Smooth muscle cell (in vitro differentiated cells): ENCODE measurements at regions not wholly inside any gene's neighbourhood (a gene's known extent, or its start where the extent isn't known, plus 50 kb on each side); places are given as distances from the start of the nearest gene placed in this dataset.

ENCODE experiments used
- DNase-seq: peaks from one replicate; lab custom pipeline; 2025; ENCODE audit not compliant: unreplicated experiment; lab: John Stamatoyannopoulos, UW
- H2AFZ ChIP-seq: fragments of 200-600 bp; sonication (generic); 2 replicates; pipeline ENCODE4 v1.6.0; 2016; ENCODE audit warnings: antibody characterized with exemption, low read depth, mild to moderate bottlenecking
- H3F3A ChIP-seq: fragments of 200-600 bp; sonication (generic); 2 replicates; pipeline ENCODE4 v1.6.0; 2017; ENCODE audit warnings: antibody characterized with exemption, low read depth
- H3K27ac ChIP-seq: fragments of 200-600 bp; sonication (generic); 2 replicates; pipeline ENCODE4 v1.5.1; 2016; ENCODE audit warnings: low read depth, mild to moderate bottlenecking
- H3K27me3 ChIP-seq: fragments of 200-600 bp; sonication (generic); 2 replicates; pipeline ENCODE4 v1.6.1; 2016; ENCODE audit warnings: low read depth, mild to moderate bottlenecking
- H3K36me3 ChIP-seq: fragments of 200-600 bp; sonication (generic); 2 replicates; pipeline ENCODE4 v1.5.1; 2016; ENCODE audit warnings: low read depth
- H3K4me1 ChIP-seq: fragments of 200-600 bp; sonication (generic); 2 replicates; pipeline ENCODE4 v1.5.1; 2016; ENCODE audit warnings: low read depth
- H3K4me2 ChIP-seq: fragments of 200-600 bp; sonication (generic); 2 replicates; pipeline ENCODE4 v1.6.0; 2016; ENCODE audit warnings: mild to moderate bottlenecking
- H3K4me3 ChIP-seq: fragments of 200-600 bp; sonication (generic); 2 replicates; pipeline ENCODE4 v1.5.1; 2016; ENCODE audit warnings: mild to moderate bottlenecking
- H3K79me2 ChIP-seq: fragments of 200-600 bp; sonication (generic); 2 replicates; pipeline ENCODE4 v1.6.0; 2016; ENCODE audit warnings: low read depth, mild to moderate bottlenecking
- H3K9ac ChIP-seq: fragments of 200-600 bp; sonication (generic); 2 replicates; pipeline ENCODE4 v1.6.0; 2016; ENCODE audit warnings: low read depth
- H3K9me3 ChIP-seq: fragments of 200-600 bp; sonication (generic); replicated peaks from 2 replicates; pipeline ENCODE4 v1.5.1; 2016; ENCODE audit warnings: low read depth
- H4K20me1 ChIP-seq: fragments of 200-600 bp; sonication (generic); 2 replicates; pipeline ENCODE4 v1.6.0; 2016; ENCODE audit warnings: low read depth
- CTCF ChIP-seq: fragments of 200-600 bp; sonication (generic); IDR thresholded peaks from 2 replicates; pipeline ENCODE4 v1.5.1; 2017; ENCODE audit warnings: borderline replicate concordance, mild to moderate bottlenecking, antibody characterized with exemption; ENCODE audit not compliant: insufficient read depth, poor library complexity, severe bottlenecking
- WGBS: methylation state at CpG from one replicate; pipeline ENCODE4 v1.1.7; 2016; ENCODE audit warnings: low lambda C conversion rate; 5-methylcytosine and 5-hydroxymethylcytosine counted together

DNA sequence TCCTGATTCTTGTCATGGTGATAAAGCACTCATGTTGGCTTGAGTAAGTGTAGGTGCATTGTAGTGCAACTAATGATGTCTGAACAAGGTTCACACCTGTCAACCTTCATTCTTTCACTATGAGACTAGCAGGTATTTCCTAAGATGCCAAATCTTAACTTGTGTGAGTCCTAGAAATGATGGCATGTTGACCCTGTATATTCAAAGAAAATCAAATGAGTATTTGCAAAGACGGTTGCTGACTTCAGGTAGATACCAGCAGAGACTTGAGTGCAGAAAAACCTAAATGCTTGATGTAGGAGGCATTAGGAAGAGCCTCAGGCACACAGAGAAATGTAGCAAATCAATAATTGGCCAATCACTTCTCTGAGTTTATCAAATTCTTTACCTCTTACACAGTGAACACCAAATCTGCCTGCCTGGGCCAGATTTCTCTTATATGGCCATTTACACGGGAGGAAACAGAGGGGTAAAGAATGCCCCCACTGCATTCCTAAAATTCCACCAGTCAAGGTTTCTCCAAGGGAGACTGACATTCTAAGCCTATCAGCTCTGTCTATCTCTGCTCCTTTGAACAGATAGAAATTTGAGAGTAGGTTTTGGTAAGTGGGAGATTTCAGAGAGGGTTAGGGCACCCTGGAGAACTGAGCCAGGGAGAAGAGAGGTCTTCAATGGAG lies 488.6 kb upstream of the WWC1 start:
- WGBS: 34% methylated on average over 2 of the region's 2 CpGs
- Histone ChIP-seq H3K9ac (no peak overlapping the region), H3K4me3 (no peak overlapping the region), H3K9me3 (no peaks in the 10 kb centered on the region), H3K4me2 (peak overlapping the region; percentile 56), H4K20me1 (no peaks in the 10 kb centered on the region), H2AFZ (no peak overlapping the region), H3K36me3 (no peaks in the 10 kb centered on the region), H3F3A (peaks cover 6% of the 10 kb centered on the region), H3K27ac (peak overlapping the region; percentile 42), H3K79me2 (no peaks in the 10 kb centered on the region), H3K4me1 (peaks cover 11% of the 10 kb centered on the region), H3K27me3 (no peaks in the 10 kb centered on the region)
- DNase-seq: no peak
- TF ChIP-seq CTCF: no peak

- Histone ChIP-seq H3K27ac (peak overlapping the region; percentile 75), H3F3A (no peaks in the 10 kb centered on the region), H3K9ac (peak overlapping the region; percentile 17), H3K4me2 (peak overlapping the region; percentile 25), H3K36me3 (no peaks in the 10 kb centered on the region), H3K79me2 (no peaks in the 10 kb centered on the region), H3K27me3 (no peaks in the 10 kb centered on the region), H3K4me3 (no peak overlapping the region), H3K9me3 (no peaks in the 10 kb centered on the region), H2AFZ (no peak overlapping the region), H3K4me1 (no peaks in the 10 kb centered on the region), H4K20me1 (no peaks in the 10 kb centered on the region)
- no peak for TF ChIP-seq CTCF
- WGBS: 78% methylated on average over 7 of the region's 7 CpGs
- DNase-seq: no peak
These were observed 486.8 kb upstream of the WWC1 start for GRCh38 chr5:167804512-167805220.

DNA sequence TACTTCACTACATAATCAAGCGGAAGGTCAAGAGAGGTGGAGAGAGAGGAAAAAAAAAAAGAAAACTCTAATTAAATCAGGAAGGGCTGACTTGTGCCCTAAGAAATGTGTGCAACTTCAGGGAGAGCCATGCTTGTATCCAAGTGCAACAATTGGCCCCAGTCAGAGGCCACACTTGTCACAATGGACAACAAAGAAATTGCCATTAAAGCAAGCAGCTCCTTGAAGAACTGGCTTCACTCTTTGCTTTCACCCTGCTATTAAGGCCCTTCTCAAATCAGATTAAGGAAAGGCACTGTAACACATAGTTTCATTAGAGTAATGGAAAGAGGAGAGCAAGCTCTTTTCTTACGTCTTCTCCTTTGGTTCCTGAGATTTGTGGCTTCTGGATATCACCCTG lies 480.9 kb upstream of the WWC1 start:
- Histone ChIP-seq H3K4me2 (no peak overlapping the region), H3K4me3 (no peak overlapping the region), H4K20me1 (no peaks in the 10 kb centered on the region), H3K79me2 (no peaks in the 10 kb centered on the region), H3K4me1 (peaks cover 9% of the 10 kb centered on the region), H3K36me3 (no peaks in the 10 kb centered on the region), H3K27ac (no peak overlapping the region), H2AFZ (no peak overlapping the region), H3K9me3 (no peaks in the 10 kb centered on the region), H3F3A (no peaks in the 10 kb centered on the region), H3K27me3 (no peaks in the 10 kb centered on the region), H3K9ac (no peak overlapping the region)
- 92% methylated on average over 2 of the region's 2 CpGs for whole genome bisulfite sequencing
- DNase-seq: no peak
- no peak for TF ChIP-seq CTCF
